Ascending aorta (tissue), 2 donors: ENCODE measurements at regions not wholly inside any gene's neighbourhood (a gene's known extent, or its start where the extent isn't known, plus 50 kb on each side); places are given as distances from the start of the nearest gene placed in this dataset.

ENCODE experiments used
- DNase-seq, 2 donors: peaks; one replicate each; pipeline ENCODE4 v3.0.0-alpha.2; 2019; ENCODE audit warnings: low spot score in 2 of 2
- H3K27ac ChIP-seq, 2 donors: fragments of 200-600 bp; sonication (generic); one replicate each; pipeline ENCODE4 v1.5.1; 2016 to 2017; ENCODE audit warnings: mild to moderate bottlenecking in 1 of 2
- H3K27me3 ChIP-seq: fragments of 200-600 bp; sonication (generic); one replicate; pipeline ENCODE4 v1.5.1; 2017
- H3K36me3 ChIP-seq, 2 donors: fragments of 200-600 bp; sonication (generic); one replicate each; pipeline ENCODE4 v1.5.1; 2016
- H3K4me1 ChIP-seq, 2 donors: fragments of 200-600 bp; sonication (generic); one replicate each; pipeline ENCODE4 v1.5.1; 2016 to 2017; ENCODE audit warnings: mild to moderate bottlenecking in 1 of 2
- H3K4me3 ChIP-seq, 2 donors: fragments of 200-600 bp; sonication (generic); one replicate each; pipeline ENCODE4 v1.5.1; 2016 to 2017; ENCODE audit warnings: mild to moderate bottlenecking in 1 of 2
- H3K9me3 ChIP-seq, 2 donors: fragments of 200-600 bp; sonication (generic); one replicate each; pipeline ENCODE4 v1.5.1; 2016
- CTCF ChIP-seq, 3 experiments: fragments of 200-600 bp in 2 of 3; fragments of 450-650 bp in 1 of 3; sonication (generic) in 2 of 3; IDR thresholded peaks; one replicate each; pipeline ENCODE4 v1.5.1; 2016 to 2019; ENCODE audit warnings: antibody characterized with exemption in 3 of 3, mild to moderate bottlenecking in 1 of 3, moderate library complexity in 1 of 3
- intact Hi-C: fragments of 100-400 bp; cut with DNase I; formaldehyde crosslinking; loops from one replicate; pipeline ENCODE4 v1.15.1; 2023

- Histone ChIP-seq H3K27ac (peak overlapping the region; percentile 90 to 97), H3K4me1 (peaks cover 23 to 54% of the 10 kb centered on the region in 2 donors), H3K27me3 (no peaks in the 10 kb centered on the region), H3K4me3 (no peak overlapping the region), H3K9me3 (no peaks in the 10 kb centered on the region), H3K36me3 (no peaks in the 10 kb centered on the region)
- intact Hi-C loops = no loop called here
- no peak for DNase-seq
- no peak for TF ChIP-seq CTCF (IDR thresholded peaks at IDR 0.05)
Observed at GRCh38 chr20:50391444-50392137, 118.6 kb upstream of the PTPN1 start.

GRCh38 chr20:50392138-50392866, 117.9 kb upstream of the PTPN1 start:
- TF ChIP-seq CTCF (IDR thresholded peaks at IDR 0.05) = no peak
- Histone ChIP-seq H3K4me3 (no peak overlapping the region), H3K9me3 (no peaks in the 10 kb centered on the region), H3K27me3 (no peaks in the 10 kb centered on the region), H3K4me1 (peaks cover 24 to 59% of the 10 kb centered on the region in 2 donors), H3K36me3 (no peaks in the 10 kb centered on the region), H3K27ac (peak overlapping the region; percentile 90 to 97)
- intact Hi-C loops = no loop called here
- no peak for DNase-seq

DNA sequence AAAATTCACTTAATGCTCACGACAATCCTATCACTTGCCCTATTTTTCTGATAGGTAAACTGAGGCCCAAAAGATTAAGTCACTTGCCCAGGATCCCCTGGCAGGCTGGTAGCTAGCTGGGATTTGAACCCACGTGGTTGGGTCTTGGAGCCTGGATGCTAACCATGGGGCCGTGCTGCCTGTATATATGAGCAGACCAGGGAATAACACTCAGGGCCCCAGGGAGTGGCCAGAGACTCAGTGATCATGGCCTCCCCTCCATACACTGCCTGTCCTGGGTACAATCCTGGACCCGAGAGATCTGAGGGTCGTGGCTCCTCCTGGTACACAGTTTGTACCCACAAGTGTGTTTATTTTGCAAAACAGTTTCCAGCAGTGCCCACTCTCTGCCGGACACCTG, 116.9 kb upstream of the PTPN1 start:
- no peaks in the 10 kb centered on the region for H3K9me3 ChIP-seq
- TF ChIP-seq CTCF (IDR thresholded peaks at IDR 0.05) = no peak
- intact Hi-C loops = no loop called here
- peaks cover 15 to 56% of the 10 kb centered on the region in 2 donors for H3K4me1 ChIP-seq
- no peak for DNase-seq
- H3K27ac ChIP-seq = peak overlapping the region; percentile 90 to 97
- no peak overlapping the region for H3K4me3 ChIP-seq
- no peaks in the 10 kb centered on the region for H3K27me3 ChIP-seq
- no peaks in the 10 kb centered on the region for H3K36me3 ChIP-seq

DNA sequence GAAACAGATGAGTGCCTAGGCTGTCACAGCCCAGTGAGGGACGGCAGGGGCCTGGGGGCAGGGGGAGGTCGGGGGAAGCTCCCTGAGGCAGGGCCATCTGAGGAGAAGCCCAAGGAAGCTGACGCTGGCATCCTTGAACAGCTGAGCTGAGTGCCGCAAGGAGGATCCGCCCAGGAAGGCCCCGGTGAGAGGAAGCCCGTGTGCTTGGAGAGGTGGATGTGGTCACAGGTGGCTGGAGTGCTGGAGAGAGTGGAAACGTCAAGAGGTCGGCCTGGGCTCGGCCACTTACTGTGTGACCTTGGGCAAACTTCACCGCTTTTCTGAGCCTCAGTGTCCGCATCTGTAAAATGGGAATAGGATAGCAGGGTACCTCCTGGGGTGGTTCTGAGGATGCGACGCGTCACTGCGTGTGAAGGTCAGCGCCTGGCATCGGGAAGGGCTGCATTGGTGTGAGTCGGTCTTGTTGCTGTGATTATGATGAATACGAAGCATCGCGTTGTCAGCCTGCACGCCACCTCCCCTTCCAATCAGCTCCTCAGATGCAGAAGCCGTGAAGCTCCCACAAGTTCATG, 116.1 kb upstream of the PTPN1 start:
- peak overlapping the region; percentile 90 to 97 for H3K27ac ChIP-seq
- H3K9me3 ChIP-seq = no peaks in the 10 kb centered on the region
- H3K36me3 ChIP-seq = no peaks in the 10 kb centered on the region
- no peaks in the 10 kb centered on the region for H3K27me3 ChIP-seq
- no peak overlapping the region for H3K4me3 ChIP-seq
- intact Hi-C loops = no loop called here
- no peak for DNase-seq
- H3K4me1 ChIP-seq = peaks cover 20 to 58% of the 10 kb centered on the region in 2 donors
- no peak for TF ChIP-seq CTCF (IDR thresholded peaks at IDR 0.05)

DNA sequence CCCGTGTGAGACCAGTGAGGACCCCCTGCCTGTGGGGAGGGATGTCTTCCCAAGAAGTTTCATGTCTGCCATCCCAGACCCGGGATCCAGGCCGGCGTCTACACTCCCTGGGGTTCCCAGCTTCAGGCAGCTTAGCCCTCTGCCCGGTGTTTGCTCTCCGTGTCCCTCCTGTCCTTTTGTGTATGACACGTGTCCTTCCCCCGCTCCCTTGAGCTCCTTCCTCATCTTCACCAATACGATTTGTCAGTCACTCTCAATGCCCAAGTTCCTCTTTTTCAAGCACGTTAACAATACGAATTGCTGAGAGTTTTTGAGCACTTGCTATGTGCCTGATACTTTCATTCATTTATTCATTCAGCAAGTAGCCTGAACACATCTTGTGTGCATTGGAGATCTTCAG, 115.6 kb upstream of the PTPN1 start:
- peak overlapping the region; percentile 90 to 97 for H3K27ac ChIP-seq
- no peak for TF ChIP-seq CTCF (IDR thresholded peaks at IDR 0.05)
- intact Hi-C loops = no loop called here
- H3K36me3 ChIP-seq = no peaks in the 10 kb centered on the region
- H3K27me3 ChIP-seq = no peaks in the 10 kb centered on the region
- H3K4me1 ChIP-seq = peaks cover 23 to 57% of the 10 kb centered on the region in 2 donors
- no peak for DNase-seq
- H3K4me3 ChIP-seq = no peak overlapping the region
- no peaks in the 10 kb centered on the region for H3K9me3 ChIP-seq
